NCI-H82 (cell line): ENCODE measurements at regions not wholly inside any gene's neighbourhood (a gene's known extent, or its start where the extent isn't known, plus 50 kb on each side); places are given as distances from the start of the nearest gene placed in this dataset.

Experiments used
- DNase-seq: peaks from one replicate; lab custom pipeline; 2025; lab: John Stamatoyannopoulos, UW

DNA sequence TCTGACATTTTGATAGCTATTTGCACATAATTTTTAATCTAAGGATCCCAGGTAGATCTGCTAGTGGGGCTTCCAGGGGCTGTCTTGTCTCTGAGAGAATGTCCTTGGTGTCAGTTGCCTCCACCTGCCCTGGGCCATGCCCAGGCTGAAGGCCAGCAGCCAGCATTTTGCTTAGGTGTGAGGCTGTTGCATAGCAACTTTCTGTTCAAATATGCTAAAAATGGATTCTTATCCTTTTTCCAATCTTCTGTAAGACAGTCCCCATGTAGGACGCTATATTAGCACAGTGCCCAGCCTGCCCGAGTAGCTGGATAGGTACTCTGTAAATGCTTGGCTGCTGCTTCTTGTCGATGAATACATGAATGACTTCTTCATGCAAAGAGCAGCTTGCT is 62.5 kb upstream of the CITED2 start:
- no peak for DNase-seq

- DNase-seq = no peak
Observed at GRCh38 chr6:139436200-139436956, 61.9 kb upstream of the CITED2 start.

DNA sequence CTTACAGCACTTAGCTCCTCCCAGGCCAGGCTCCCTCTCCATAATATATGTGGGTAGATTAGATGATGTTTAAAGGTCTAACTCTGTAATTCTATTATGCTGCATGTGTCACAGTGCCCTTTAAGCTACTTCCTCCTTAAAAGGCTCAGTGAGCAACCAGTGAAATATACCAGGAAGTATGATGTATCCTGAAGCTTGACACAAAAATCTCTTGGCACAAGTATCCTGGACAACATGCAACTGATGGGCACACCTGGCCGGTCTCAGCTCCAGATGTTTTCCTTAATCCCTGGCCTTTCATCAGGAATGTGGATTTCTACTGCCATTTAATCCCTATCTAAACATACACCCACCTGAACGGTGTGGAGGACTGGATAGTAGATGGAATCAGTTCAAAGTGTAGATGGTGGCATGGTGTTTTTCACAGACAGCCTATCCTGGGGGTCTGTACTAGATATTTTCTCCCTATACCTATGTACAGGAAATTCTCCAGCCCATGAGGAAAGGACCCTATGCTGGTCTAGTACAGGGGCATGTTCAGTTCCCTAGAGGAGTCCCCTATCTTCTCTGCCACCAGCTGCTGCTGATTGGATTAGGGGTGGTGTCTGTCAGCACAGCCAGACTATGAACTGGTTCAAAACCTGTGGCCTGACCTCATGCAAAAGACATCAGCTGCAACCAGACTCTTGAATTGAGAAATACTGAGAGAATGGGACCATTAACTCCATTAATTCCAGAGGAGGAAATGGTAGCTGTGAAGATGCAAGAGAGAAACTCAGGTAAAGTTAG is 59.4 kb upstream of the CITED2 start:
- DNase-seq = peak; percentile 60

GRCh38 chr6:139431602-139431956 is 57.1 kb upstream of the CITED2 start:
- no peak for DNase-seq

DNA sequence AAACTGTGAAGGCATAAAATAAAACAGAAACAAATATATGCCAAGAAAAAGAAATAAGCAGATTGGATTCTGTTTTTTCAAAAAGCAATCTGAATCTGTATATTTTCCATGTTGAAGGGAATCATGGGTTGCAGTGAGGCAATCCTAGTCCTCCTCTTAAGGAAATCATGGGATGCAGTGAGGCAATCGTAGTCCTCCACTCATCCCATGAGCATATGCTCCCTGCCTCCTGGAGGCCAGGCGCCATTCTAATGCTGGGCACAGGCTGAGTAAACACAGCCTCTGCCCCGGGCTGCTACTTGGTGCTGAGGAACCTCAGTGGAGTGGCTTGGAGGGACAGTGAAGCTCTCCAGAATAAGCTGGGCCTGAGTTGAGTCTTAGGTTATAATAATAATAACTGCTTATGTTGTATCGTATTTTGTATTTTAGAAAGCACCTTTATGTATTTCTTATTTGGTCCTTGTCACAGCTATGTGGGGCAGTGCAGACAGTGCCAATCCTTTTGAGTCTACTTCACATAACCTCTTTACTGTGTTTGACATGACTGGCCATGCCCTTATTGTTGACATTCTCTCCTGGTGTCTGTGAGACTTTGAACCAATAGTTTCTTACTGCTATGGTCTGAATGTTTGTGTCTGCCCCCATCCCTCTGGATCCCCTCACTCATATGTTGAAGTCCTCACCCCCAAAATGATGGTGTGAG is 56.6 kb upstream of the CITED2 start:
- DNase-seq = no peak

GRCh38 chr6:139429580-139430145 is 55.2 kb upstream of the CITED2 start:
- DNase-seq = no peak

DNA sequence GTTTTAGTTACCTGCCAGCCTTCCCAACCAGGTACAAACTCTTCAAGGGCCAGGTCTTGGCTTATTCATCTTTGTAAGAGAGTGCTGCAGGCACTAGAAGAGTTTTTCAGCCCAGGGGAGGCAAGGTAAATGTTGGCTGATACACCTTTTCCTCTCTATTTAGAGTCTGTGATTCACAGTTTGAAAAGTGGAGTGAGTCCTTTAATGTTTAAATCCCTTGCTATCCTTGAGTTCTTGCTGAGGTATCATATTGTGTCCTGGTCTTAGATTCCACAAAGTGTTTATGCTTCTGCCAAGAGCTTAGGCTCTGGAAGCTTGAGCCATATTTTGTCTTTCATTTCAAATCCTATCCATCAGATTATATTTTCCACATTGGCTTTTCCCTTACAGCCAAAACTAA is 52.8 kb upstream of the CITED2 start:
- DNase-seq = no peak

- DNase-seq = no peak
Observed at GRCh38 chr6:139426795-139427194, 52.3 kb upstream of the CITED2 start.

GRCh38 chr6:139425780-139426179 is 51.3 kb upstream of the CITED2 start:
- DNase-seq = no peak

GRCh38 chr6:139423971-139424667 is 49.7 kb upstream of the CITED2 start:
- DNase-seq = peak; percentile 11
